CD1c-positive myeloid dendritic cell (primary cell): ENCODE measurements at regions not wholly inside any gene's neighbourhood (a gene's known extent, or its start where the extent isn't known, plus 50 kb on each side); places are given as distances from the start of the nearest gene placed in this dataset.
"Not testable (repeated sequence)": the region's sequence is repeated elsewhere in the genome, so short reads cannot be mapped to it uniquely, and the experiment has no call there.

Experiments used
- DNase-seq: peaks from one replicate; pipeline ENCODE4 v3.0.0-alpha.2; 2016; ENCODE audit errors: extremely low spot score

- no peak for DNase-seq
These were observed 112.5 kb upstream of the CD82 start for GRCh38 chr11:44452827-44453572.

- no peak for DNase-seq
These were observed 111.6 kb upstream of the CD82 start for GRCh38 chr11:44453871-44454270.

- no peak for DNase-seq
These were observed 110.8 kb upstream of the CD82 start for GRCh38 chr11:44454666-44455065.

GRCh38 chr11:44456544-44457300, 108.7 kb upstream of the CD82 start:
- no peak for DNase-seq

- DNase-seq, result no peak
These were observed 107.6 kb upstream of the CD82 start for GRCh38 chr11:44457862-44458261.

GRCh38 chr11:44463751-44464150, 101.7 kb upstream of the CD82 start:
- no peak for DNase-seq

GRCh38 chr11:44464741-44465140, 100.7 kb upstream of the CD82 start:
- DNase-seq, result no peak

- DNase-seq, result no peak
These were observed 98.8 kb upstream of the CD82 start for GRCh38 chr11:44466531-44467205.

- DNase-seq, result no peak
These were observed 98.0 kb upstream of the CD82 start for GRCh38 chr11:44467413-44467812.

- no peak for DNase-seq
These were observed 97.5 kb upstream of the CD82 start for GRCh38 chr11:44467931-44468330.

GRCh38 chr11:44468345-44468988, 97.0 kb upstream of the CD82 start:
- no peak for DNase-seq

- DNase-seq, result no peak
These were observed 96.1 kb upstream of the CD82 start for GRCh38 chr11:44469412-44469811.

- DNase-seq, result no peak
These were observed 94.6 kb upstream of the CD82 start for GRCh38 chr11:44470854-44471253.

GRCh38 chr11:44471603-44472002, 93.9 kb upstream of the CD82 start:
- DNase-seq, result no peak

GRCh38 chr11:44472916-44473315, 92.5 kb upstream of the CD82 start:
- DNase-seq, result no peak

GRCh38 chr11:44474702-44475101, 90.8 kb upstream of the CD82 start:
- DNase-seq, result no peak

- no peak for DNase-seq
These were observed 90.3 kb upstream of the CD82 start for GRCh38 chr11:44475114-44475686.

GRCh38 chr11:44482338-44482737, 83.1 kb upstream of the CD82 start:
- DNase-seq, result not testable (repeated sequence)

- DNase-seq, result no peak
These were observed 81.4 kb upstream of the CD82 start for GRCh38 chr11:44483919-44484610.

GRCh38 chr11:44488165-44488965, 77.1 kb upstream of the CD82 start:
- no peak for DNase-seq
